ENCODE measurements at regions not wholly inside any gene's neighbourhood (a gene's known extent, or its start where the extent isn't known, plus 50 kb on each side); places are given as distances from the start of the nearest gene placed in this dataset.
"Not testable (repeated sequence)": the region's sequence is repeated elsewhere in the genome, so short reads cannot be mapped to it uniquely, and the experiment has no call there.

DNA sequence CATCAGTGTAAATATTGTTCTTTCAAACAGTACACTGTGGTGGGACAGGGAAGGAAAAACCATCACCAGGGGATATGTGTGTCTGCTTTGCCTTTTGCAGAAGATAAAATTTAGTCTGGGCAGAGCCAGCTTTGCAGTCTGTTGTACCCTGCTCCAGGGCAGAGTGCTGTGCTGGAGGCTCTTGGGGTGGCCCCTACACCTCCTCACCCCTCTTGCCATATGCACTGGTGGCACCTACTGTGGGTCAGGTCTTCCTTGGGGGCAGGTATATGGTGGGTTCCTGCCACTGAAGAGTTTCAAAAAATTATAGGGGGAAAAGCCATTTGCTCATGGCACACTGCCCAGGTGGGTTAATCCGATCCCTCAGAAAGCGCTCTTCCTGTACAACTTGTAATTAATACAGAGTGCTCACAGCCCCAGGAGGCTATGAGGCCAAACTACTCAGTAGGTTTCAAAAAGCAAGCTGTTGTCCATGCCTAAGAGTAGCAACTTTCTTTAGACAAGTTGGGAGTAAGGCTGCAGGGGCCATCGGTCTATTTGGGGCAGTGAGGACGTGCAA lies 112.7 kb upstream of the BMPER start:
- peak in 1 of 2 experiments; percentile 35 for DNase-seq

DNA sequence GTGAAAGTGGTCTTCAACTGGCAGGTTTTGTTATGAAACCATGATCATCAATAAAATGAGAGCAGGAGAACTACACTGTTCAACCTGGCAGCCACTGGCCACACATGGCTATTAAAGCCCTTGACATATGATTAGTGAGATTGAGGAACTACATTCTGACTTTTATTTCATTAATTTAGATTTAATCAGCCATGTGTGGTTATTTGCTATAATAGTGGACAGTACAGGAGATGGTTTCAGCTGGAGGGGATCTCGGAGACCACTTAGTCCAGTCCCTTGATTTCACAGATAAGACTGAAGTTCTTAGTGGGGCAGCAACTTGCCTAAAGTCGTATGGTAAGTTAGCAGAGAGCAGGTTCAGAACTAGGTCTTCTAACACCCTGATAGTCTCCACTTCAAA lies 111.7 kb upstream of the BMPER start:
- DNase-seq, result no peak

DNA sequence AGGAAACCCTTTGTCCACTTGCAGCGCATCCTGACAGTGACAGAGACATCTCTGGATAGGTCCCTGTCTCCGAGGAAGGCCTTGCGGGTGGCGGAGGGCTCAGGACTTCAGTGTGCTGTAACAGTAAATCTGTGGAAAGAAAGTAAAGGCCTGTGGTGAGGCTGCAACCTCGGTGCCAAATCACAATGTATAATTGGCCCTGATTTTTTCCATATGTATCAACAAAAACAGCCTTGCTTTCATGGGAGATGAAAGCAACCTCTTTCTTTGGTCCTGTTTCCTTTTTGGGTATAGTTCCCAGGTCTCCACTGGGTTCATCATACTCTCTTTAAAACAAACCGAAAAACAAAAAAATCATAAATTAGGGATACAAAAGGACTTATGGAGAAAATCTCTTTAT lies 110.9 kb upstream of the BMPER start:
- no peak for DNase-seq

DNA sequence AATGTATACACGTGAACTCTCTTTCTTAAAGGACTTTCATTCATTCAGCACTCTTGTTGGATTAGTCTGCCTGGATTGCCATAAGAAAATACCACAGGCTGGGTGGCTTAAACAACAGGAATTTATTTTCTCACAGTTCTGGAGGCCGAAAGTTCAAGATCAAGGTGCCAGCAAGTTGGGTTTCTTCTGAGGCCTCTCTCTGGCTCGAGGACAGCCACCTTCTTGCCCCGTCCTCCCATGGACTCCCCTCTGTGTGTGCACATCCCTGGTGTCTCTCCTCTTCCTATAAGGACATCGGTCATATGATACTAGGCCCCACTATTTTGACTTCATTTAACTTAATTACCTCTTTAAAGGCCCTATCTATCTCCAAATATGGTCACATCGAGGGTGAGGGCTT lies 110.4 kb upstream of the BMPER start:
- no peak for DNase-seq

DNA sequence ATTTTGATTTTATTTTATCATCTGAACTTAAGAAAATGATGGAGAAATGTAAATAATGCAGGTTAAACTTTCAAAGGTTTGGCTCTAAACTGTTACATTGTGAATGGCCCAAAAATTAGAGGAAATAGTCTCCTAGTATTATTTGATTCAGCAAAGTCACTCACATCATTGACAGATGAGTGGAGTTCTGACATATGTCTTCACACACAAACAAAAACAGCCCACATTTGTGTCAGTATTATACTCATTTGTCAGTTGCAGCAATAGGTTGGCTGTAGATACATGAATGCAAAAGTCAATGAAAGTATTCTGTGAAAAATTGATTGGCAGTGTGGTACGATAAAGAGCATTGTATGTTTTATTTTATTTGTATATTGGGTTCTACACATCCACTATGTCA lies 108.8 kb upstream of the BMPER start:
- DNase-seq, result no peak

DNA sequence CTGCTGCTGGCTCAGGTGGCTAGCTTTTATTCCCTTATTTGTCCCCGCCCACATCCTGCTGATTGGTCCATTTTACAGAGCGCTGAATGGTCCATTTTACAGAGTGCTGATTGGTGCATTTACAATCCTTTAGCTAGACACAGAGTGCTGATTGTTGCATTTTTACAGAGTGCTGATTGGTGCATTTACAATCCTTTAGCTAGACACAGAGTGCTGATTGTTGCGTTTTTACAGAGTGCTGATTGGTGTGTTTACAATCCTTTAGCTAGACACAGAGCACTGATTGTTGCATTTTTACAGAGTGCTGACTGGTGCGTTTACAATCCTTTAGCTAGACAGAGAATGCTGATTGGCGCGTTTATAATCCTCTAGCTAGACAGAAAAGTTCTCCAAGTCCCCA lies 107.8 kb upstream of the BMPER start:
- DNase-seq, result not testable (repeated sequence)

- DNase-seq, result no peak
Observed at GRCh38 chr7:33798686-33799325, 106.5 kb upstream of the BMPER start.

DNA sequence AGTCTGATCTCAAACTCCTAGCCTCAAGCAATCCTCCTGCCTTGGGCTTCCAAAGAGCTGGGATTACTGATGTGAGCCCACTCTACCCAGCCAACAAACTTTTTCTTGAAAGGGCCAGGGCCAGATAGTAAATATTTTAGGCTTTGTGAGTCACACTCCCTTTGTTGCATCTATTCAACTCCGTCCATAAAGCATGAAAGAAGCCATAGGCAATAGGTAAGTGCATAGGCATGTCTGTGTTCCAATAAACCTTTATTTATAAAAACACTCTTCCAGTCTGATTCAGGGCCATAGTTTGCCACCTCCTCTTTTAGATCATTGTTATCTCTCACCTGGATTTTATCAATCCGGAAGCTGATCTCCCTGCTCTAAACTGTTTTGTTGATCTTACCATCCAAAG lies 105.6 kb upstream of the BMPER start:
- DNase-seq, result no peak

- DNase-seq, result no peak
Observed at GRCh38 chr7:33802600-33802999, 102.7 kb upstream of the BMPER start.

GRCh38 chr7:33804140-33804660 lies 101.1 kb upstream of the BMPER start:
- no peak for DNase-seq

- no peak for DNase-seq
Observed at GRCh38 chr7:33805630-33806233, 99.6 kb upstream of the BMPER start.

- DNase-seq, result no peak
Observed at GRCh38 chr7:33806298-33807154, 98.8 kb upstream of the BMPER start.

DNA sequence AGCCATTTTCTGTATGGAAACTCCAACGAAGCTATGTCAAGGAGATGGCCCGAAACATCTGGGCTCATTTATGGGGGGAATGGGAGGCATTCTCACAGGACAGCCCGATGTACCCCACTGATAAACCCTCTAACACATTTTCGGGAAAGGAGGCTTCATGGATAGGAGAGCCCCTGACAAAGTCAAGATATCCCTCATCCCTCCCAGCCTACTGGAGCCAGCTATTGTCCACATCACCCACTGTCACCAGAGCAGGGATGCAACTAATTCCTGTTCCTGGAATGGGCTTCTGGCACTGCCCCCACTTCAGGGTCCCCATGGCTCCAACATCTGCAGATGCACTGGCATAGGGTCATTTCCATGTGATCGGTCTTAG lies 98.2 kb upstream of the BMPER start:
- DNase-seq, result no peak

DNA sequence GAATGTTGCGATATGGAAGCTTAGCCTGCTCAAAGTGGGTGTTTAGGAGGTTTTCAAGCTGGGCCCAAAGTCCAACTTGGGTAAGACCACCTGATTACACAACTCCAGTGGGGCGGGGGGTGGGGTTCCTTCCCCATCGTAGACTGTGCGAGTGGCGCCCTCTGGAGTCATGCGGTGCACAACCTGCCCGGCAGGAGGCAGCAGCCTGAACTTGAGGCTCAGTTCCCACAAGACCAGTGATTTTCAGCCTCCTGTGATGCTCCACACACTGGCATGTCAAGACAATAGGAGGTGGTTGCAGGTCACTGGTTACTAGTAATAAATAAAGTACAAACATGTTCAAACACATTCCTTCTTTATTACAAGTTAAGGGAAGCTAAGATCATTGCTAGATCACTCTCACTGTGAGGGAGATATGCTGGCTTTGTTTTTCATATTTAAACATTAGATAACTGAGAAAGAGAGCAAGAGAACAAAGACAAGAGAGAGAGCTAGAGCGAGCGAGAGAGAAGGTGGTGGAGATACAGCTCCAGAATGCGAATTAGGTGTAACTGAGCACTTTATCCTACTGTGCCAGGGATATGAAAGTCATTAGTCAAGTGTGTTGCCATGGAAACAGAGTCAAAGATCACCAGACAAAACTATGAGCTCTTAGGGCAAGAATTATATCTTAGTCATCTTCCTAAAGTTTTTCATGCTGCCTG lies 97.4 kb upstream of the BMPER start:
- no peak for DNase-seq

DNA sequence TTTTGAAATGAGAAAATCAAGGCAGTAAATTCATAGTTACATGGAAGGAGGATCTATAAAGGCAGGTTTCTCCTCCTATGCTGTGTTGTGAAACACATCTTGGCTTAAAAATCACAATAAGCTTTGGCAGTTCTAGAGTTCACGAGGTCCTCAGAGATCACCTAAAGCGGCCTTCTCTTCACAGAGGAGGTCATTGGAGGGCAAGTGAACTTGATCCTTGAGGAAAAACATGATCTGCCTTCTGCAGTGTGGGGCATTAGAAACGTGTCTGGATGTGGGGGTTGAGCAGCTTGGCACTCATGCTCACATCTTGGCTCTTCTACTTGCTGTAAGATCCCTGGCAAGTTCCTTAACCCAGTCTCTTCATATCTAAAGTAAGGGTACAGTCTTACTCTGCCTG lies 96.1 kb upstream of the BMPER start:
- no peak for DNase-seq

DNA sequence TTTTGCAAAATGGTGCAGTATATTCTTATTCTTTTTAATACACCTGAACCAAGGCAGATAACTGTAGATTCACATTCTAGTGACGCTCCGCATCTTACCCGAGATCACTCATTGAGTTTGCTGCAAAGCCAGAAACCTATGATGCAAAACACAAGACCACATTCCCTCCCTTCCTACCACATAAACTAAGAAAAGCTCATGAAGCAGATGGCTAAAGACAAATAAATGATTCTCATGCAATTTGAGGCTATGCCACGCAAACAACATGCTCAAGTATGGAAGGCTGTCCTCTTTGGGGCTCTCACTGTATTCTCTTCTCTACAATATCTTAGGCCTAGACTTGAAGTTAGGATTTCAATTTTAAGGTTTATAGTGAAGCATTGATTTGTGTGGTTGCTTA lies 95.0 kb upstream of the BMPER start:
- no peak for DNase-seq

DNA sequence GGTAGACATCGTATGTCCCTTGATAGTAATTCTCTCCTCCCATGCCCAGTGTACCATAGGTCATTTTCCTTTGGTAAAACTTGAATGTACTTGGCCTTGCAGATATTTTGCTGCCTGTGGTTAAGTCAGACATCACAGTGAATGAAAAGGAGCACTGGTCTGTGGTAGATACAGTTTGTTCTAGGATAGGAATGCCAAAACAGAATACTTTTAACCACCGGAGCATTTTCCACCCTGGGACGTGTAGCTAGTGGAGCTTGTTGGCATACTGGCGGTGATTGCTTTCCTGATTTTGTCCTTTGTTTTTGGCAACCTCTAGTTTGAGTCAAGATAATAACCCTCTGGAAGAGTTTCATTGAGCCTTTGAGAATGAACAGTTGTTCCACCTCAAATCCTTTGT lies 92.0 kb upstream of the BMPER start:
- no peak for DNase-seq

DNA sequence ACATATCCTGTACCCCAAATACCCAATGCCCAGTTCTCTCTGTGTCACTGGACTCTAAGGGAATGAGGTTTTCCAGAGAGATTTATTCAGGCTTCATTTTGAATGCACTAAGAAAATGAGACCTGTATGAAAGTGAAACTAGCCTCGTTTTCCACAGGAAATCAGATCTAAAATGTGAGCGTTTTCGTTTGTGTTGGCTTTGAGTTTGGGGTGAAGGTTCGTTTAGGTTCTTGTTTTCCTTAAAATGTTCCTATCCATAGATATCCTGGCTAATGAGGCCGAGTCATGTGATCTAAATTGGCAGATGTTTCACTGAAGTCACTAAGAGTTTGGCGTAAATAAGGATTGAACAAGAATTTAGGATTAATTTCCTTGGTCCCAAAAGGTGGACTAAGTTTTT lies 90.9 kb upstream of the BMPER start:
- DNase-seq, result no peak

DNA sequence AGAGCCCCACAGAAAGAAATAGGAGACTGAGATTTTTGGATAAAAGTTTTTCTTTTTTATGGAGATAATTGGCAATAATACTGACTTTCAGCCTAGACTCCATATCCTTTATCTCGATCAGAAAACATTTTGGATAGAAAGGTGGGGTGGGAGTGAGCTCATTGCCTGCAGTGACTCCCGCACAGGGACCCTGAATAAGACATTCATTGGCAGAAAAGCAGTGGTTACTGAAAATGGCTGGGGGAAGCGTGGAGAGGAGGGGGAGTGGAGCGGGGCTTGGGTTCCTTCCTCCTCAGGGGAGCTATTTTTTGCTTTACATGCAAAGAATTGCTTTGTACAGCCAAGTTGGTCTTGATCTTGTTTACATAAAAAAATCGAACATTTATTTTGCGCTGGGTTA lies 90.4 kb upstream of the BMPER start:
- DNase-seq, result no peak

- DNase-seq, result no peak
Observed at GRCh38 chr7:33815336-33815735, 90.0 kb upstream of the BMPER start.

DNA sequence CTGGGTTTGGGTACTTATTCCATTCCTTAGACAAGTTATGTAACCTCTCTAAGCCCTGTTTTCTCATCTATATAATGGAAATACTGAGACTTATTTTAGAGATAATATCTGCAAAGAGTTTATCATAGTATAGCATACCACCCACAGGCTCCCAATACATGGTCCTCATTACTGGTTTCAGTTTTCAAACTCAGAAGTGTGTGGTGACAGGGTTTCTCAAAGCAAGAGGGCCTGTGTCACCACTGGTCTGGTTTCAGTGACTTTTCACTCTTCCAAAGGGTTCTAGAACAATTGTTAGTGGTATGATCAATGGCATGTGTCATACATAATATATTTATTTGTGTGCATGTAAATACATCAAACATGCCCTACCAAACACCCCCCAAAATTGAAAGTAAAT lies 89.2 kb upstream of the BMPER start:
- DNase-seq, result no peak

GRCh38 chr7:33819658-33820057 lies 85.7 kb upstream of the BMPER start:
- no peak for DNase-seq

DNA sequence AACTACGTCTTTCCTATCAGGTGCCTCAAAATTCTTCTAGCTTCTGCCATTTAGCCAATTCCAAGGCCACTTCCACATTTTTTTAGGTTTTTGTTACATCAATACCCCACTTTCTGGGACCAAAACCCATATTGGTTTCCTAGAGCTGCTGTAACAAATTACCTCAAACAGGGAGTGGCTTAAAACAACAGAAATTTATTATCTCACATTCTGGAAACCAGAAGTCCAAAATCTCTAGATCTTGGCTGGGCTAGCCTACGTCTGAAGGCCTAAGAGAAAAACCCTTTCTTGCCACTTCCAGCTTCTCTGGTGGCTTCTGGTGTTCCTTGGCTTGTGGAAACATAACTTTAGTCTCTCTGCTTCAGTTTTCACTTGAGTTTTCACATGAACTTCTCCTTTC lies 85.1 kb upstream of the BMPER start:
- no peak for DNase-seq
